ENCODE measurements at regions not wholly inside any gene's neighbourhood (a gene's known extent, or its start where the extent isn't known, plus 50 kb on each side); places are given as distances from the start of the nearest gene placed in this dataset.

DNA sequence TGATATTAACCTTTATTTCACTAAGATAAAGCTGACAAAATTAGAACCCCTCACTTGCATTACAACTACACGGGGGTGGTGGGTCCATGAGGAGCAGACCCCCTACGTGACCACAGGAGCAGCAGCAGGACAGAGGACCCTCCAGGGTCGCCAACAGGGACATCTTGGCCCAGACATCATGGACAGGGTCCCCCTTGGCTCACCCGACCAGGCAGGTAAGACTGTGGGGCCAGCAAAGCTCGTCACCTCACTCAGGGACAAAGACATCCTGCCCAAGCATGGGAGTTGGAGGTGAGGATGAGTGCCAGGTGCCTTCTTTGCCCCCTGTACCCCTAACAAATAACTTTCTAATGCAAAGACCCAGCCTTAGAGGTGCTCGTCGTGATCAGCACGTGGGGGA, 111.3 kb upstream of the RAB6C start:
- DNase-seq (ENCODE audit: low read depth in 1 of 2, low spot score in 1 of 2), result no peak
- no peak overlapping the region for H3K27ac ChIP-seq (replicated peaks)
- no peaks in the 10 kb centered on the region for H3K27me3 ChIP-seq (ENCODE audit: insufficient read depth, poor library complexity, severe bottlenecking)
- TF ChIP-seq, protein P1, sequence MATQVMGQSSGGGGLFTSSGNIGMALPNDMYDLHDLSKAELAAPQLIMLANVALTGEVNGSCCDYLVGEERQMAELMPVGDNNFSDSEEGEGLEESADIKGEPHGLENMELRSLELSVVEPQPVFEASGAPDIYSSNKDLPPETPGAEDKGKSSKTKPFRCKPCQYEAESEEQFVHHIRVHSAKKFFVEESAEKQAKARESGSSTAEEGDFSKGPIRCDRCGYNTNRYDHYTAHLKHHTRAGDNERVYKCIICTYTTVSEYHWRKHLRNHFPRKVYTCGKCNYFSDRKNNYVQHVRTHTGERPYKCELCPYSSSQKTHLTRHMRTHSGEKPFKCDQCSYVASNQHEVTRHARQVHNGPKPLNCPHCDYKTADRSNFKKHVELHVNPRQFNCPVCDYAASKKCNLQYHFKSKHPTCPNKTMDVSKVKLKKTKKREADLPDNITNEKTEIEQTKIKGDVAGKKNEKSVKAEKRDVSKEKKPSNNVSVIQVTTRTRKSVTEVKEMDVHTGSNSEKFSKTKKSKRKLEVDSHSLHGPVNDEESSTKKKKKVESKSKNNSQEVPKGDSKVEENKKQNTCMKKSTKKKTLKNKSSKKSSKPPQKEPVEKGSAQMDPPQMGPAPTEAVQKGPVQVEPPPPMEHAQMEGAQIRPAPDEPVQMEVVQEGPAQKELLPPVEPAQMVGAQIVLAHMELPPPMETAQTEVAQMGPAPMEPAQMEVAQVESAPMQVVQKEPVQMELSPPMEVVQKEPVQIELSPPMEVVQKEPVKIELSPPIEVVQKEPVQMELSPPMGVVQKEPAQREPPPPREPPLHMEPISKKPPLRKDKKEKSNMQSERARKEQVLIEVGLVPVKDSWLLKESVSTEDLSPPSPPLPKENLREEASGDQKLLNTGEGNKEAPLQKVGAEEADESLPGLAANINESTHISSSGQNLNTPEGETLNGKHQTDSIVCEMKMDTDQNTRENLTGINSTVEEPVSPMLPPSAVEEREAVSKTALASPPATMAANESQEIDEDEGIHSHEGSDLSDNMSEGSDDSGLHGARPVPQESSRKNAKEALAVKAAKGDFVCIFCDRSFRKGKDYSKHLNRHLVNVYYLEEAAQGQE (IDR thresholded peaks at IDR 0.05; ENCODE audit: insufficient replicate concordance, low read depth), result no peak
- no peak for TF ChIP-seq SPI1 (IDR thresholded peaks at IDR 0.05; ENCODE audit: borderline replicate concordance, low read depth)
- TF ChIP-seq, protein P2, sequence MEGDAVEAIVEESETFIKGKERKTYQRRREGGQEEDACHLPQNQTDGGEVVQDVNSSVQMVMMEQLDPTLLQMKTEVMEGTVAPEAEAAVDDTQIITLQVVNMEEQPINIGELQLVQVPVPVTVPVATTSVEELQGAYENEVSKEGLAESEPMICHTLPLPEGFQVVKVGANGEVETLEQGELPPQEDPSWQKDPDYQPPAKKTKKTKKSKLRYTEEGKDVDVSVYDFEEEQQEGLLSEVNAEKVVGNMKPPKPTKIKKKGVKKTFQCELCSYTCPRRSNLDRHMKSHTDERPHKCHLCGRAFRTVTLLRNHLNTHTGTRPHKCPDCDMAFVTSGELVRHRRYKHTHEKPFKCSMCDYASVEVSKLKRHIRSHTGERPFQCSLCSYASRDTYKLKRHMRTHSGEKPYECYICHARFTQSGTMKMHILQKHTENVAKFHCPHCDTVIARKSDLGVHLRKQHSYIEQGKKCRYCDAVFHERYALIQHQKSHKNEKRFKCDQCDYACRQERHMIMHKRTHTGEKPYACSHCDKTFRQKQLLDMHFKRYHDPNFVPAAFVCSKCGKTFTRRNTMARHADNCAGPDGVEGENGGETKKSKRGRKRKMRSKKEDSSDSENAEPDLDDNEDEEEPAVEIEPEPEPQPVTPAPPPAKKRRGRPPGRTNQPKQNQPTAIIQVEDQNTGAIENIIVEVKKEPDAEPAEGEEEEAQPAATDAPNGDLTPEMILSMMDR (IDR thresholded peaks at IDR 0.05; ENCODE audit: insufficient read depth, low read length), result no peak
- TF ChIP-seq POLR2AphosphoS5 (IDR thresholded peaks at IDR 0.05; ENCODE audit: low read depth), result no peak
- TF ChIP-seq GABPA (IDR thresholded peaks at IDR 0.05; ENCODE audit: low read depth), result no peak
- no peak overlapping the region for H3K4me3 ChIP-seq (replicated peaks; ENCODE audit: insufficient read depth, low read length)

DNA sequence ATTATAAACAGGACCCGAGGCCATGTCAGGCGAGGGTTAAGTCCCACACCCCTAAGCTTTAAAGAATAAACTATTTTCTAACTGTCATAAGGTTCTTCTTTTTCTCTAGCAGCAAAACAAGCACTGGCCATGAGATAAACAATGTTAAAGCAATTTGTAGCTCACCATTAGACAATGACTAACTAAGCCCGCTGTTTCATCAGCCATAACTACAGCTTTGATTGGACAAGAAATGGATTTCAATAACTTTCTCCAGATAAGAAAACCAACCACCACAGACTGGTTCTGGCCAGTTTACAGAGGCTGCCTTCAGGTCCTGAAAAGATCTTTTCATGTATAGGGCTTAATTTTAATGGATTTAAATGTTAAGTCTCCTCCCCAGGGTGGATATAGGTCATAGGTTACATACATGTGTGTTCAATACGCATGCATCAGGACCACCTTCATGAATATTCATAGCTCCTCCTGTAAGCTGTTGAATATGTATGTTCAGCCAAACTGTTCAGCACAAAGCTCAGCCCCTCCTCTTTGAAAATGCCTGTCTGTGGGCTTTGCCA, 108.7 kb upstream of the RAB6C start:
- Histone ChIP-seq H3K27ac (replicated peaks) (no peak overlapping the region), H3K27me3 (ENCODE audit: insufficient read depth, poor library complexity, severe bottlenecking) (no peaks in the 10 kb centered on the region), H3K4me3 (replicated peaks; ENCODE audit: insufficient read depth, low read length) (no peak overlapping the region)
- TF ChIP-seq SPI1 (IDR thresholded peaks at IDR 0.05; ENCODE audit: borderline replicate concordance, low read depth) (no peak), POLR2AphosphoS5 (IDR thresholded peaks at IDR 0.05; ENCODE audit: low read depth) (no peak), GABPA (IDR thresholded peaks at IDR 0.05; ENCODE audit: low read depth) (no peak)
- TF ChIP-seq, protein P2 (IDR thresholded peaks at IDR 0.05; ENCODE audit: insufficient read depth, low read length), result no peak
- TF ChIP-seq, protein P1 (IDR thresholded peaks at IDR 0.05; ENCODE audit: insufficient replicate concordance, low read depth), result no peak
- no peak for DNase-seq (ENCODE audit: low read depth in 1 of 2, low spot score in 1 of 2)

DNA sequence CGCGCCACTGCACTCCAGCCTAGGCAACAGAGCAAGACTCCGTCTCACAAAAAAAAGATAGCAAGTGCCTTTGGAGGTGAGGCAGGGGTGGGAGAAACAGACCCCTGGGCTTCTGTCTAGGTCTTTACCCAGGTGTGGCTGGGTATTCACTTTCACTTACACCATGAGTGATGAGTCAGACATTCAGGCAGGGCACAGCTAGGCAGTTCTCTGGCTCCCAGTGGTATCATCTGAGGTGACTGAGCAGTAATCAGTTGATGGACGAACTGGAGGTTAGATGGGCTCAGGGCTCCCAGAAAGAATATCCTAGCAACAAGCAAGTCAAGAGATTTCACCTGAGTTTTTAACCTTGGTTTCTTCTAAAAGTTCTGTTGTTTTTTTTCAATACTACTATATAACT, 107.0 kb upstream of the RAB6C start:
- no peaks in the 10 kb centered on the region for H3K27me3 ChIP-seq (ENCODE audit: insufficient read depth, poor library complexity, severe bottlenecking)
- no peak overlapping the region for H3K27ac ChIP-seq (replicated peaks)
- H3K4me3 ChIP-seq (replicated peaks; ENCODE audit: insufficient read depth, low read length), result no peak overlapping the region
- DNase-seq (ENCODE audit: low read depth in 1 of 2, low spot score in 1 of 2), result no peak
- TF ChIP-seq POLR2AphosphoS5 (IDR thresholded peaks at IDR 0.05; ENCODE audit: low read depth) (no peak), SPI1 (IDR thresholded peaks at IDR 0.05; ENCODE audit: borderline replicate concordance, low read depth) (no peak), GABPA (IDR thresholded peaks at IDR 0.05; ENCODE audit: low read depth) (no peak)
- TF ChIP-seq, protein P1 (IDR thresholded peaks at IDR 0.05; ENCODE audit: insufficient replicate concordance, low read depth), result no peak
- TF ChIP-seq, protein P2 (IDR thresholded peaks at IDR 0.05; ENCODE audit: insufficient read depth, low read length), result no peak

Data from HL-60 (cell line).